Activated CD4-positive, alpha-beta memory T cell treated with anti-CD3 and anti-CD28 coated beads for 36 hours (primary cell): ENCODE measurements at regions not wholly inside any gene's neighbourhood (a gene's known extent, or its start where the extent isn't known, plus 50 kb on each side); places are given as distances from the start of the nearest gene placed in this dataset.
"Not testable (repeated sequence)": the region's sequence is repeated elsewhere in the genome, so short reads cannot be mapped to it uniquely, and the experiment has no call there.

Experiments used
- CTCF ChIA-PET: fragments of 350-600 bp; sonication (Branson Sonifier 250); formaldehyde crosslinking; loops from one replicate; lab custom pipeline; 2021; ENCODE audit warnings: antibody characterized with exemption, inconsistent platforms; lab: Charles Lee
- POLR2A ChIA-PET: fragments of 350-600 bp; sonication (Branson Sonifier 250); formaldehyde crosslinking; loops from one replicate; lab custom pipeline; 2021; ENCODE audit warnings: antibody characterized with exemption; lab: Charles Lee
- DNase-seq: peaks from one replicate; pipeline ENCODE4 v3.0.0-alpha.2; 2020
- H3K27ac Mint-ChIP-seq: one replicate; pipeline ENCODE4 v1.8.0; 2021; ENCODE audit warnings: mixed read lengths
- H3K27me3 Mint-ChIP-seq: one replicate; pipeline ENCODE4 v1.8.0; 2021; ENCODE audit warnings: mixed read lengths
- H3K36me3 Mint-ChIP-seq: one replicate; pipeline ENCODE4 v1.8.0; 2021; ENCODE audit warnings: mixed read lengths
- H3K4me1 Mint-ChIP-seq: one replicate; pipeline ENCODE4 v1.8.0; 2021; ENCODE audit warnings: low read depth, mixed read lengths
- H3K4me3 Mint-ChIP-seq: one replicate; pipeline ENCODE4 v1.8.0; 2021; ENCODE audit warnings: mild to moderate bottlenecking, mixed read lengths
- H3K9me3 Mint-ChIP-seq: one replicate; pipeline ENCODE4 v1.8.0; 2021; ENCODE audit warnings: mixed read lengths
- intact Hi-C: fragments of 100-400 bp; cut with micrococcal nuclease; formaldehyde crosslinking; loops from one replicate; pipeline ENCODE4 v1.15.1; 2023

- no peaks in the 10 kb centered on the region for H3K4me1 Mint-ChIP-seq
- no peak overlapping the region for H3K4me3 Mint-ChIP-seq
- ChIA-PET POLR2A (no interaction called here), CTCF (no interaction called here)
- H3K27me3 Mint-ChIP-seq = no peaks in the 10 kb centered on the region
- no peak overlapping the region for H3K27ac Mint-ChIP-seq
- intact Hi-C loops = no loop called here
- peaks cover 21% of the 10 kb centered on the region for H3K9me3 Mint-ChIP-seq
- DNase-seq = no peak
- no peaks in the 10 kb centered on the region for H3K36me3 Mint-ChIP-seq
These were observed 568.0 kb downstream of the ZWINT start for GRCh38 chr10:55793024-55793423.

- H3K9me3 Mint-ChIP-seq = peaks cover 13% of the 10 kb centered on the region
- H3K27ac Mint-ChIP-seq, DNase-seq, intact Hi-C loops, H3K4me1 Mint-ChIP-seq, H3K36me3 Mint-ChIP-seq, CTCF ChIA-PET, H3K27me3 Mint-ChIP-seq, POLR2A ChIA-PET, H3K4me3 Mint-ChIP-seq: not testable (repeated sequence)
These were observed 570.8 kb downstream of the ZWINT start for GRCh38 chr10:55790276-55790675.

DNA sequence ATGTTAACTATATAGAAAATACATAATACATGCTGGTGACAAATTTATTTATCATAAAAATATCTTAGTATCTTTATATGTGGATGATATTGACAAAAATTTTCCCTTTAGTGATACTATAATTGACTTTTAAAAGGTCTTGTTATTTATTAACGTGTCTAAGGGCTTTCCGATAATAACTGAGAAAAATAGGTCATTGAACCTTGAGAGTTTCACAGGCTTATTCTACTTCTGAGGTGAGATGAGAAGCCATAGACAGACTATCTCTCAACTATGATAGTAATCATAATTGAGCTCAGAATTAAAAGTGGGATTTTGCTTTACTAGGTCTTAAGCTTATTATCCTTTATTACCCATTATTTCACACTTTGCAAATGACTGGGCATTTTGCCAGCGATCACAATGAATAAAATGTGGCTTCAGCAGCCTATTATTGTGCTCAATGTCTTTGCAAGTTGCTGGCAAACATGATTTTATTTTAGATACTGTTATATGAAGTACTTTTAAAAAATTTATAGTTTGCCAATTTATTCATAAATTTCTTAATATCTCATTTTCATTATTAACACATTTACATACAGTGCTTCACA is 574.5 kb downstream of the ZWINT start:
- intact Hi-C loops = no loop called here
- Mint-ChIP-seq H3K27me3 (no peaks in the 10 kb centered on the region), H3K27ac (no peak overlapping the region), H3K9me3 (peaks cover 14% of the 10 kb centered on the region), H3K4me1 (no peaks in the 10 kb centered on the region), H3K36me3 (no peaks in the 10 kb centered on the region), H3K4me3 (no peak overlapping the region)
- ChIA-PET CTCF (no interaction called here), POLR2A (no interaction called here)
- DNase-seq = no peak

DNA sequence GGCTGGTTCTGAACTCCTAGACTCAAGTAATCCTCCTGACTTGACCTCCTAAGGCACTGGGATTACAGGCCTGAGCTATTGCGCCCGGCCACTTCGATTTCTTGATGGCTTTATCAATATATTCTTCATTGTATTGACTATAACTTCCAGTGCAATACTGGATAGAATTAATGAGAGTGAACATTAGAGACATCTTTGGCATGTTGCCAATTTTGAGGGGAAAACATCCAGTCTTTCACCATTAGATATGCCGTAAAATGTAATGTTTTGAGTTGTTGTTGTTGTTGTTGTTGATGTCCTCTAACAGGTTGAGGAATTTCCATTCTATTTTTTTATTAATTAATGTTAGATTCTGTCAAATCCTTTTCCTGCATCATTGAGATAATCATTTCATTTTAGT is 578.9 kb downstream of the ZWINT start:
- ChIA-PET CTCF (no interaction called here), POLR2A (no interaction called here)
- intact Hi-C loops = no loop called here
- Mint-ChIP-seq H3K27me3 (no peaks in the 10 kb centered on the region), H3K4me1 (no peaks in the 10 kb centered on the region), H3K4me3 (no peak overlapping the region), H3K36me3 (no peaks in the 10 kb centered on the region), H3K27ac (no peak overlapping the region), H3K9me3 (peaks cover 6% of the 10 kb centered on the region)
- DNase-seq = no peak

DNA sequence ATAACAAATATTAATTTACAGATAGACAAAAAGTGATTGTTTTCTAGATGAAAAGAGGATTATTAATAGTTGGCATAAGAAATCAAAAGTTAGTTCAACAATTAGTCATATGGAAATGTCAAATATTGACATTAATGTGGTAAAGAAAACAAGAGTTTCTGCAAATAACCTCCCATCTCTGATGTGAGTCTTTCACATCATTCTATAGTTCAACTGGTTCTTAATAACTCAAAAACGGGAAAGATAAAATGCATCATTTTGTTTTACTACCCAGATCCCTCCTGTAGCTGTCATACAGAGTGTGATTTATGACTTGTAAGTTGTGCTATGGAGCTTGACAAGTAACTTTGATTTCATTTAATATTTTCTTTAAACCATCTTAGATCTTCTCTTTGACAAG is 594.8 kb downstream of the ZWINT start:
- no peaks in the 10 kb centered on the region for H3K4me1 Mint-ChIP-seq
- H3K27me3 Mint-ChIP-seq = no peaks in the 10 kb centered on the region
- ChIA-PET CTCF (no interaction called here), POLR2A (no interaction called here)
- intact Hi-C loops = no loop called here
- DNase-seq = no peak
- H3K27ac Mint-ChIP-seq = no peak overlapping the region
- no peaks in the 10 kb centered on the region for H3K36me3 Mint-ChIP-seq
- peaks cover 12% of the 10 kb centered on the region for H3K9me3 Mint-ChIP-seq
- no peak overlapping the region for H3K4me3 Mint-ChIP-seq

DNA sequence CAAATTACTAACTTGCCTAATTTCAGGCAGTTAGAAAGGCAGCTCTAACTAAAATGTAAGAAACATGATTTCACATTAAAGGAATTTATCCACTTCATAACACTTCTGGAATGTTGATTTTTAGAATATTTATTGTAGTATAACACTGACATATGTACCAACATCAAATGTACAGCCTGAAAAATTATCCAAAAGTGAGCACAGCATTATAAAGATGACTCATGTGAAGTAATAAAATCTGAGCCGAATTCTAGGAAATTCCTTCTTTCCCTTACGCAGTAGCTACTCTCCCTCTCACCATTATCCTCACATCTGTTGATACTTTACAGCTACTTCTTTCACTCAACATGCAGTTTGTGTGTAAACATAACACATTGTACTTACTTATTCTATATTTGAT is 610.6 kb downstream of the ZWINT start:
- H3K9me3 Mint-ChIP-seq = peaks cover 12% of the 10 kb centered on the region
- POLR2A ChIA-PET = no interaction called here
- intact Hi-C loops = no loop called here
- H3K27me3 Mint-ChIP-seq = no peaks in the 10 kb centered on the region
- CTCF ChIA-PET = no interaction called here
- H3K36me3 Mint-ChIP-seq = no peaks in the 10 kb centered on the region
- no peak overlapping the region for H3K27ac Mint-ChIP-seq
- H3K4me1 Mint-ChIP-seq = no peaks in the 10 kb centered on the region
- H3K4me3 Mint-ChIP-seq = no peak overlapping the region
- no peak for DNase-seq

- H3K27ac Mint-ChIP-seq = no peak overlapping the region
- ChIA-PET CTCF (no interaction called here), POLR2A (no interaction called here)
- H3K36me3 Mint-ChIP-seq = no peaks in the 10 kb centered on the region
- H3K4me3 Mint-ChIP-seq = no peak overlapping the region
- no peak for DNase-seq
- H3K27me3 Mint-ChIP-seq = no peaks in the 10 kb centered on the region
- intact Hi-C loops = no loop called here
- H3K9me3 Mint-ChIP-seq = peaks cover 17% of the 10 kb centered on the region
- no peaks in the 10 kb centered on the region for H3K4me1 Mint-ChIP-seq
These were observed 613.8 kb downstream of the ZWINT start for GRCh38 chr10:55747244-55747643.

GRCh38 chr10:55746002-55746401 is 615.1 kb downstream of the ZWINT start:
- Mint-ChIP-seq H3K36me3 (no peaks in the 10 kb centered on the region), H3K27me3 (no peaks in the 10 kb centered on the region), H3K27ac (no peak overlapping the region), H3K4me3 (no peak overlapping the region), H3K4me1 (no peaks in the 10 kb centered on the region), H3K9me3 (peaks cover 17% of the 10 kb centered on the region)
- no peak for DNase-seq
- ChIA-PET CTCF (no interaction called here), POLR2A (no interaction called here)
- intact Hi-C loops = no loop called here

- no peak for DNase-seq
- Mint-ChIP-seq H3K36me3 (no peaks in the 10 kb centered on the region), H3K4me3 (no peak overlapping the region), H3K27ac (no peak overlapping the region), H3K27me3 (no peaks in the 10 kb centered on the region), H3K4me1 (no peaks in the 10 kb centered on the region), H3K9me3 (peaks cover 25% of the 10 kb centered on the region)
- CTCF ChIA-PET = no interaction called here
- POLR2A ChIA-PET = no interaction called here
- intact Hi-C loops = no loop called here
These were observed 618.6 kb downstream of the ZWINT start for GRCh38 chr10:55742487-55742886.

DNA sequence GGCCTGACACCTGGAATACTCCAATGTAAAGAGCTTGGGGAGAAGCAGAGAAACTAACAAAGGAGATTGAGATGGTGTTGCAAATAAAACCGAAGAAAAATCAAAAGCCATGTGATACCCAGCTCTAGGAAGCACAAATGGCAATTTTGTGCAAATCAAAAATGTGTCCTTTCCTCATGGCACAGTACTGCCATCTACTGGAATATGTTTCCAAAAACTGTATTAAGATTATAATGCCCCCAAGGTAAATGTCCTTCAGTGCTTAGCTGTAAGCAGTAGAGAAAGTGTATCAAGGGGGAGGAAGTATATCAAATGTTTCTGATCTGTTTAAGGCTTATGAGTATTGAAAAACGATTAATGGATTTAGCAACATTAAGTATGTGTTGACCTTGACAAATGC is 620.3 kb downstream of the ZWINT start:
- POLR2A ChIA-PET, H3K27me3 Mint-ChIP-seq, intact Hi-C loops, H3K4me1 Mint-ChIP-seq, H3K36me3 Mint-ChIP-seq, H3K4me3 Mint-ChIP-seq, H3K27ac Mint-ChIP-seq, CTCF ChIA-PET, DNase-seq: not testable (repeated sequence)
- peaks cover 20% of the 10 kb centered on the region for H3K9me3 Mint-ChIP-seq

GRCh38 chr10:55740110-55740509 is 620.9 kb downstream of the ZWINT start:
- intact Hi-C loops = no loop called here
- no peaks in the 10 kb centered on the region for H3K27me3 Mint-ChIP-seq
- H3K4me1 Mint-ChIP-seq = no peaks in the 10 kb centered on the region
- ChIA-PET POLR2A (no interaction called here), CTCF (interaction anchor here (0.6 kb wide), 1 partner anchor 29 kb away, joined by 3 read pairs; no protein-coding TSS in a partner anchor)
- no peak for DNase-seq
- peaks cover 21% of the 10 kb centered on the region for H3K9me3 Mint-ChIP-seq
- no peak overlapping the region for H3K4me3 Mint-ChIP-seq
- H3K27ac Mint-ChIP-seq = no peak overlapping the region
- H3K36me3 Mint-ChIP-seq = no peaks in the 10 kb centered on the region

DNA sequence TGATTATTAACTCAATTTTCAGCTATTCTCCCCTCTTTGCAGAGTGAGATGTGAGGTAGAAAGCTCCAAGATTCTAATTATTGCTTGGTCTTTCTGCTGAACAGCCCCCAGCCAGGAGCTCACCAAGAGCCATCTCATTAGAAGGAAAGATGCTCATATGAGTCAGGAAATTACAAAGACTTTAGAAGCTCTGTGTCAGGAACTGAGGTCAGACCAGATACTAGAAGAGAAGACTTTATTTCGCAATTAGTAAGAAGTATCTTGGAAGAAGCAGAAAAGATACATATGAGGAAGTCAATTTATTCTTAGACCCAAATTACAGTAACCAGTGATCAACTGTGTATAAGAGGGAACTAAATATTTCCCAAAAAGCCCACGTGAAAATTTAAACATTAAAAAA is 626.9 kb downstream of the ZWINT start:
- H3K4me1 Mint-ChIP-seq = no peaks in the 10 kb centered on the region
- peaks cover 11% of the 10 kb centered on the region for H3K9me3 Mint-ChIP-seq
- CTCF ChIA-PET = no interaction called here
- H3K4me3 Mint-ChIP-seq = no peak overlapping the region
- no peaks in the 10 kb centered on the region for H3K27me3 Mint-ChIP-seq
- intact Hi-C loops = no loop called here
- H3K27ac Mint-ChIP-seq = no peak overlapping the region
- no peak for DNase-seq
- H3K36me3 Mint-ChIP-seq = no peaks in the 10 kb centered on the region
- POLR2A ChIA-PET = no interaction called here

GRCh38 chr10:55704950-55705349 is 656.1 kb downstream of the ZWINT start:
- no peaks in the 10 kb centered on the region for H3K36me3 Mint-ChIP-seq
- intact Hi-C loops = no loop called here
- ChIA-PET POLR2A (no interaction called here), CTCF (interaction anchor here (1.1 kb wide), 1 partner anchor 12 kb away, joined by 3 read pairs; no protein-coding TSS in a partner anchor)
- H3K9me3 Mint-ChIP-seq = peaks cover 8% of the 10 kb centered on the region
- H3K27ac Mint-ChIP-seq = no peak overlapping the region
- no peaks in the 10 kb centered on the region for H3K27me3 Mint-ChIP-seq
- no peaks in the 10 kb centered on the region for H3K4me1 Mint-ChIP-seq
- no peak overlapping the region for H3K4me3 Mint-ChIP-seq
- DNase-seq = no peak
